HEK293 (cell line): ENCODE measurements at regions not wholly inside any gene's neighbourhood (a gene's known extent, or its start where the extent isn't known, plus 50 kb on each side); places are given as distances from the start of the nearest gene placed in this dataset.
A peak's percentile ranks its signal among the peaks of the same experiment; 100 is the strongest.

Experiments used
- CTCF ChIA-PET: fragments of 350-600 bp; formaldehyde crosslinking; extraction: SDS; loops from one replicate; lab custom pipeline; 2021; ENCODE audit warnings: antibody characterized with exemption; lab: Yijun Ruan, JAX
- POLR2A ChIA-PET: fragments of 300-600 bp; formaldehyde crosslinking; extraction: SDS; loops from one replicate; lab custom pipeline; 2020; ENCODE audit warnings: antibody characterized with exemption, inconsistent platforms; lab: Yijun Ruan, JAX
- H3K27ac ChIP-seq: fragments of 200-500 bp; sonication (Bioruptor generic); 2 replicates; pipeline ENCODE4 v1.5.1; 2014; ENCODE audit warnings: low read depth, low read length, control low read depth, inconsistent platforms; ENCODE audit errors: extremely low read depth
- H3K36me3 ChIP-seq, 2 experiments: fragments of 200-500 bp in 1 of 2; sonication (Bioruptor generic) in 1 of 2; 1 replicate in 1 of 2; 2 replicates in 1 of 2; pipeline ENCODE4 v1.5.1; 2014 to 2017; ENCODE audit warnings: inconsistent platforms in 2 of 2, low read length in 2 of 2; ENCODE audit not compliant: control insufficient read depth in 2 of 2, insufficient read depth in 1 of 2
- H3K4me1 ChIP-seq: fragments of 200-500 bp; sonication (Bioruptor generic); 2 replicates; pipeline ENCODE4 v1.5.1; 2014; ENCODE audit warnings: mild to moderate bottlenecking, low read length, inconsistent platforms; ENCODE audit not compliant: control insufficient read depth, insufficient read depth
- H3K4me3 ChIP-seq: 2 replicates; pipeline ENCODE4 v1.5.1; 2011; ENCODE audit warnings: low read depth, mild to moderate bottlenecking, control low read depth, low read length, moderate library complexity
- H3K9me3 ChIP-seq: fragments of 200-500 bp; sonication (Bioruptor generic); 2 replicates; pipeline ENCODE4 v1.5.1; 2014; ENCODE audit warnings: low read depth, low read length, inconsistent platforms; ENCODE audit not compliant: control insufficient read depth, insufficient read depth
- HOXA7 ChIP-seq: sonication (generic); formaldehyde crosslinking; IDR thresholded peaks from 2 replicates; pipeline ENCODE4 v1.8.1; 2022; ENCODE audit warnings: missing genetic modification reagents, borderline replicate concordance
- HOXD13 ChIP-seq: sonication (generic); formaldehyde crosslinking; IDR thresholded peaks from 2 replicates; pipeline ENCODE4 v1.8.0; 2022; ENCODE audit warnings: missing genetic modification reagents, borderline replicate concordance
- KLF7 ChIP-seq: fragments of 450-650 bp; formaldehyde crosslinking; IDR thresholded peaks from 2 replicates; pipeline ENCODE4 v1.5.1; 2016; ENCODE audit warnings: missing biosample characterization, missing genetic modification characterization, borderline replicate concordance
- KLF9 ChIP-seq: fragments of 450-650 bp; formaldehyde crosslinking; IDR thresholded peaks from 2 replicates; pipeline ENCODE4 v1.5.1; 2016; ENCODE audit warnings: missing biosample characterization, missing genetic modification characterization, low read depth
- MZF1 ChIP-seq: fragments of 450-650 bp; formaldehyde crosslinking; IDR thresholded peaks from 2 replicates; pipeline ENCODE4 v1.5.1; 2017; ENCODE audit warnings: missing biosample characterization, missing genetic modification characterization, borderline replicate concordance
- SCRT1 ChIP-seq: fragments of 450-650 bp; formaldehyde crosslinking; IDR thresholded peaks from 2 replicates; pipeline ENCODE4 v1.5.1; 2016; ENCODE audit warnings: missing biosample characterization, missing genetic modification characterization, borderline replicate concordance
- ZBTB21 ChIP-seq: fragments of 450-650 bp; formaldehyde crosslinking; IDR thresholded peaks from 2 replicates; pipeline ENCODE4 v1.5.1; 2017; ENCODE audit warnings: missing biosample characterization, missing genetic modification characterization
- ZBTB48 ChIP-seq: fragments of 450-650 bp; formaldehyde crosslinking; IDR thresholded peaks from 2 replicates; pipeline ENCODE4 v1.5.1; 2016; ENCODE audit warnings: missing biosample characterization, missing genetic modification characterization
- ZIC2 ChIP-seq: fragments of 450-650 bp; formaldehyde crosslinking; IDR thresholded peaks from 2 replicates; pipeline ENCODE4 v1.5.1; 2016; ENCODE audit warnings: missing biosample characterization, missing genetic modification characterization
- ZNF184 ChIP-seq: fragments of 450-650 bp; IDR thresholded peaks from 2 replicates; pipeline ENCODE4 v1.5.1; 2018; ENCODE audit warnings: missing biosample characterization, mild to moderate bottlenecking, missing genetic modification characterization
- ZNF2 ChIP-seq: fragments of 450-650 bp; formaldehyde crosslinking; IDR thresholded peaks from 2 replicates; pipeline ENCODE4 v1.5.1; 2016; ENCODE audit warnings: missing biosample characterization, missing genetic modification characterization
- ZNF202 ChIP-seq: fragments of 450-650 bp; formaldehyde crosslinking; IDR thresholded peaks from 2 replicates; pipeline ENCODE4 v1.5.1; 2016; ENCODE audit warnings: missing biosample characterization, missing genetic modification characterization, borderline replicate concordance
- ZNF239 ChIP-seq: fragments of 450-650 bp; formaldehyde crosslinking; IDR thresholded peaks from 2 replicates; pipeline ENCODE4 v1.5.1; 2016; ENCODE audit warnings: missing biosample characterization, missing genetic modification characterization
- ZNF341 ChIP-seq: fragments of 450-650 bp; formaldehyde crosslinking; IDR thresholded peaks from 2 replicates; pipeline ENCODE4; 2016; ENCODE audit warnings: low read depth, missing biosample characterization, missing genetic modification characterization
- ZNF37A ChIP-seq: fragments of 450-650 bp; IDR thresholded peaks from 2 replicates; pipeline ENCODE4 v1.5.1; 2018; ENCODE audit warnings: missing biosample characterization, missing genetic modification characterization
- ZNF558 ChIP-seq: fragments of 450-650 bp; formaldehyde crosslinking; IDR thresholded peaks from 2 replicates; pipeline ENCODE4 v1.5.1; 2016; ENCODE audit warnings: missing biosample characterization, missing genetic modification characterization
- ZNF571 ChIP-seq: fragments of 450-650 bp; formaldehyde crosslinking; IDR thresholded peaks from 2 replicates; pipeline ENCODE4 v1.5.0; 2017; ENCODE audit warnings: missing biosample characterization, missing genetic modification characterization
- ZNF677 ChIP-seq: fragments of 450-650 bp; IDR thresholded peaks from 2 replicates; pipeline ENCODE4 v1.5.0; 2018; ENCODE audit warnings: missing biosample characterization, mild to moderate bottlenecking, missing genetic modification characterization, moderate library complexity
- ZNF785 ChIP-seq: fragments of 450-650 bp; formaldehyde crosslinking; IDR thresholded peaks from 2 replicates; pipeline ENCODE4 v1.5.1; 2016; ENCODE audit warnings: missing biosample characterization, missing genetic modification characterization
- ZSCAN23 ChIP-seq: fragments of 450-650 bp; formaldehyde crosslinking; IDR thresholded peaks from 2 replicates; pipeline ENCODE4 v1.5.1; 2016; ENCODE audit warnings: missing biosample characterization, missing genetic modification characterization
- TF ChIP-seq, protein P1 (sequence below): fragments of 450-650 bp; formaldehyde crosslinking; IDR thresholded peaks from 2 replicates; pipeline ENCODE4 v1.5.1; 2016; ENCODE audit warnings: missing biosample characterization, missing genetic modification characterization
- TF ChIP-seq, protein P2 (sequence below): IDR thresholded peaks from 2 replicates; pipeline ENCODE4 v1.6.1; 2011; ENCODE audit warnings: mild to moderate bottlenecking, low read depth, low read length, borderline replicate concordance
- TF ChIP-seq, protein P3 (sequence below): fragments of 450-650 bp; formaldehyde crosslinking; IDR thresholded peaks from 2 replicates; pipeline ENCODE4 v1.5.1; 2017; ENCODE audit warnings: missing biosample characterization, missing genetic modification characterization
- TF ChIP-seq, protein P4 (sequence below): fragments of 450-650 bp; formaldehyde crosslinking; IDR thresholded peaks from 2 replicates; pipeline ENCODE4 v1.5.1; 2017; ENCODE audit warnings: missing biosample characterization, missing genetic modification characterization
- TF ChIP-seq, protein P5 (sequence below): fragments of 450-650 bp; formaldehyde crosslinking; IDR thresholded peaks from 2 replicates; pipeline ENCODE4 v1.5.1; 2016; ENCODE audit warnings: missing biosample characterization, missing genetic modification characterization

DNA sequence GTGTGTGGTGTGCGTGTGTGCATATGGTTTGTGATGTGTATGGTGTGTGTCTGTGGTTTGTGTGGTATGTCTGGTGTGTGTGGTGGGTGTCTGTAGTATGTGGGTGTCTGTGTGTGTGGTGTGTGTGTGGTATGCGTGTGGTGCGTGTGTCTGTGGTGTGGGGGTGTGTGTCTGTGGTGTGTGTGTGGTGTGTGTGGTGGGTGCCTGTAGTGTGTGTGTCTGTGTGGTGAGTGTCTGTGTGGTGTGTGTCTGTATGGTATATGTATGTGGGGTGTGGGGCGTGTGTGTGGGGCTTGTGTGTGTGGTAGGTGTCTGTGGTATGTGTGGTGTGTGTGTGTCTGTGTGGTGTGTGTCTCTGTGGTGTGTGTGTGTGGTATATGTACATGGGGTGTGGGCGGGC, 300.7 kb downstream of the TEX29 start (continued):
- TF ChIP-seq ZBTB21 (tag by site-specific recombination) (no peak), ZNF37A (tag by site-specific recombination) (no peak), KLF7 (tag by site-specific recombination) (no peak), ZNF571 (tag by site-specific recombination) (0 out of 2 replicates have a peak, but pooled peaks have one; percentile 20), ZNF558 (tag by site-specific recombination) (no peak), SCRT1 (tag by site-specific recombination) (no peak), ZNF677 (tag by site-specific recombination) (no peak), ZNF2 (tag by site-specific recombination) (no peak), ZNF184 (tag by site-specific recombination) (no peak)
- TF ChIP-seq, protein P1, sequence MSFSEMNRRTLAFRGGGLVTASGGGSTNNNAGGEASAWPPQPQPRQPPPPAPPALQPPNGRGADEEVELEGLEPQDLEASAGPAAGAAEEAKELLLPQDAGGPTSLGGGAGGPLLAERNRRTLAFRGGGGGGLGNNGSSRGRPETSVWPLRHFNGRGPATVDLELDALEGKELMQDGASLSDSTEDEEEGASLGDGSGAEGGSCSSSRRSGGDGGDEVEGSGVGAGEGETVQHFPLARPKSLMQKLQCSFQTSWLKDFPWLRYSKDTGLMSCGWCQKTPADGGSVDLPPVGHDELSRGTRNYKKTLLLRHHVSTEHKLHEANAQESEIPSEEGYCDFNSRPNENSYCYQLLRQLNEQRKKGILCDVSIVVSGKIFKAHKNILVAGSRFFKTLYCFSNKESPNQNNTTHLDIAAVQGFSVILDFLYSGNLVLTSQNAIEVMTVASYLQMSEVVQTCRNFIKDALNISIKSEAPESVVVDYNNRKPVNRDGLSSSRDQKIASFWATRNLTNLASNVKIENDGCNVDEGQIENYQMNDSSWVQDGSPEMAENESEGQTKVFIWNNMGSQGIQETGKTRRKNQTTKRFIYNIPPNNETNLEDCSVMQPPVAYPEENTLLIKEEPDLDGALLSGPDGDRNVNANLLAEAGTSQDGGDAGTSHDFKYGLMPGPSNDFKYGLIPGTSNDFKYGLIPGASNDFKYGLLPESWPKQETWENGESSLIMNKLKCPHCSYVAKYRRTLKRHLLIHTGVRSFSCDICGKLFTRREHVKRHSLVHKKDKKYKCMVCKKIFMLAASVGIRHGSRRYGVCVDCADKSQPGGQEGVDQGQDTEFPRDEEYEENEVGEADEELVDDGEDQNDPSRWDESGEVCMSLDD (tag by site-specific recombination) = no peak
- TF ChIP-seq, protein P2, sequence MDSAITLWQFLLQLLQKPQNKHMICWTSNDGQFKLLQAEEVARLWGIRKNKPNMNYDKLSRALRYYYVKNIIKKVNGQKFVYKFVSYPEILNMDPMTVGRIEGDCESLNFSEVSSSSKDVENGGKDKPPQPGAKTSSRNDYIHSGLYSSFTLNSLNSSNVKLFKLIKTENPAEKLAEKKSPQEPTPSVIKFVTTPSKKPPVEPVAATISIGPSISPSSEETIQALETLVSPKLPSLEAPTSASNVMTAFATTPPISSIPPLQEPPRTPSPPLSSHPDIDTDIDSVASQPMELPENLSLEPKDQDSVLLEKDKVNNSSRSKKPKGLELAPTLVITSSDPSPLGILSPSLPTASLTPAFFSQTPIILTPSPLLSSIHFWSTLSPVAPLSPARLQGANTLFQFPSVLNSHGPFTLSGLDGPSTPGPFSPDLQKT = no peak
- TF ChIP-seq, all 188 proteins: peak for 4

DNA sequence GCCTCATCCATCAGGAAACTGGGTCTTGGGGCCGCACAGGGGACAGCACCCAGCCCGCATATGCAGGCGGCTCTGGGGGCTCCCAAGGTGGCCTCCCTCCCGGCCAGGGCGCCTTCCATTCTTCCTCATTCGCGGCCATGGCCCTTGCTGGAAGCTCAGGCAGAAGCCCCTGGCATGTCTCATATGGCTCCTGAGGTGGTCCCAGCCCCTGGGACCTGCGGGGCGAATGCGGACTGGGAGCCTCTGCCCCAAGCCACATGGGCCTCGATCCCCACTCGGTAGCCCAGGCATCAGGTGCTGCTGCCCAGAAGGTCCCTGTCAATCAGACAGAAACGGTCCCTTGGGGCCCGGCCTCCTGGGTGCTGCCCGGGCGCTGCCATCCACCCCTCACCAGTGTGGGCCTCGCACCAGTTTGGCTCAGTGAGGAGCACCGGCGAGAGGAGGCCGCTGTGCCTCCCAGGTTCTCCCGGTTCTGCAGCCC, 301.6 kb downstream of the TEX29 start:
- no peak overlapping the region for H3K4me3 ChIP-seq
- no peaks in the 10 kb centered on the region for H3K9me3 ChIP-seq
- CTCF ChIA-PET = no interaction called here
- H3K36me3 ChIP-seq = no peaks in the 10 kb centered on the region
- H3K27ac ChIP-seq = no peak overlapping the region
- no peaks in the 10 kb centered on the region for H3K4me1 ChIP-seq
- POLR2A ChIA-PET = no interaction called here
- TF ChIP-seq HOXA7 = no peak
- TF ChIP-seq HOXD13 (CRISPR knock-in tag) = no peak
- TF ChIP-seq, protein P3, sequence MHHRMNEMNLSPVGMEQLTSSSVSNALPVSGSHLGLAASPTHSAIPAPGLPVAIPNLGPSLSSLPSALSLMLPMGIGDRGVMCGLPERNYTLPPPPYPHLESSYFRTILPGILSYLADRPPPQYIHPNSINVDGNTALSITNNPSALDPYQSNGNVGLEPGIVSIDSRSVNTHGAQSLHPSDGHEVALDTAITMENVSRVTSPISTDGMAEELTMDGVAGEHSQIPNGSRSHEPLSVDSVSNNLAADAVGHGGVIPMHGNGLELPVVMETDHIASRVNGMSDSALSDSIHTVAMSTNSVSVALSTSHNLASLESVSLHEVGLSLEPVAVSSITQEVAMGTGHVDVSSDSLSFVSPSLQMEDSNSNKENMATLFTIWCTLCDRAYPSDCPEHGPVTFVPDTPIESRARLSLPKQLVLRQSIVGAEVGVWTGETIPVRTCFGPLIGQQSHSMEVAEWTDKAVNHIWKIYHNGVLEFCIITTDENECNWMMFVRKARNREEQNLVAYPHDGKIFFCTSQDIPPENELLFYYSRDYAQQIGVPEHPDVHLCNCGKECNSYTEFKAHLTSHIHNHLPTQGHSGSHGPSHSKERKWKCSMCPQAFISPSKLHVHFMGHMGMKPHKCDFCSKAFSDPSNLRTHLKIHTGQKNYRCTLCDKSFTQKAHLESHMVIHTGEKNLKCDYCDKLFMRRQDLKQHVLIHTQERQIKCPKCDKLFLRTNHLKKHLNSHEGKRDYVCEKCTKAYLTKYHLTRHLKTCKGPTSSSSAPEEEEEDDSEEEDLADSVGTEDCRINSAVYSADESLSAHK (tag by site-specific recombination) = no peak
- TF ChIP-seq, protein P4, sequence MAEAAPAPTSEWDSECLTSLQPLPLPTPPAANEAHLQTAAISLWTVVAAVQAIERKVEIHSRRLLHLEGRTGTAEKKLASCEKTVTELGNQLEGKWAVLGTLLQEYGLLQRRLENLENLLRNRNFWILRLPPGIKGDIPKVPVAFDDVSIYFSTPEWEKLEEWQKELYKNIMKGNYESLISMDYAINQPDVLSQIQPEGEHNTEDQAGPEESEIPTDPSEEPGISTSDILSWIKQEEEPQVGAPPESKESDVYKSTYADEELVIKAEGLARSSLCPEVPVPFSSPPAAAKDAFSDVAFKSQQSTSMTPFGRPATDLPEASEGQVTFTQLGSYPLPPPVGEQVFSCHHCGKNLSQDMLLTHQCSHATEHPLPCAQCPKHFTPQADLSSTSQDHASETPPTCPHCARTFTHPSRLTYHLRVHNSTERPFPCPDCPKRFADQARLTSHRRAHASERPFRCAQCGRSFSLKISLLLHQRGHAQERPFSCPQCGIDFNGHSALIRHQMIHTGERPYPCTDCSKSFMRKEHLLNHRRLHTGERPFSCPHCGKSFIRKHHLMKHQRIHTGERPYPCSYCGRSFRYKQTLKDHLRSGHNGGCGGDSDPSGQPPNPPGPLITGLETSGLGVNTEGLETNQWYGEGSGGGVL = no peak
- no peak for TF ChIP-seq MZF1
- TF ChIP-seq ZNF202 (tag by site-specific recombination) = no peak
- no peak for TF ChIP-seq ZNF785 (tag by site-specific recombination)
- TF ChIP-seq ZSCAN23 (tag by site-specific recombination) = no peak
- TF ChIP-seq, protein P5, sequence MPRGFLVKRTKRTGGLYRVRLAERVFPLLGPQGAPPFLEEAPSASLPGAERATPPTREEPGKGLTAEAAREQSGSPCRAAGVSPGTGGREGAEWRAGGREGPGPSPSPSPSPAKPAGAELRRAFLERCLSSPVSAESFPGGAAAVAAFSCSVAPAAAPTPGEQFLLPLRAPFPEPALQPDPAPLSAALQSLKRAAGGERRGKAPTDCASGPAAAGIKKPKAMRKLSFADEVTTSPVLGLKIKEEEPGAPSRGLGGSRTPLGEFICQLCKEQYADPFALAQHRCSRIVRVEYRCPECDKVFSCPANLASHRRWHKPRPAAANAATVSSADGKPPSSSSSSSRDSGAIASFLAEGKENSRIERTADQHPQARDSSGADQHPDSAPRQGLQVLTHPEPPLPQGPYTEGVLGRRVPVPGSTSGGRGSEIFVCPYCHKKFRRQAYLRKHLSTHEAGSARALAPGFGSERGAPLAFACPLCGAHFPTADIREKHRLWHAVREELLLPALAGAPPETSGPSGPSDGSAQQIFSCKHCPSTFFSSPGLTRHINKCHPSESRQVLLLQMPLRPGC (tag by site-specific recombination) = no peak
- no peak for TF ChIP-seq ZBTB48 (tag by site-specific recombination)
- TF ChIP-seq ZIC2 (tag by site-specific recombination) = no peak
- no peak for TF ChIP-seq ZNF239 (tag by site-specific recombination)
- TF ChIP-seq KLF9 = no peak
- TF ChIP-seq ZNF341 (tag by site-specific recombination) = no peak
